NCI-H128 (cell line): ENCODE measurements at regions not wholly inside any gene's neighbourhood (a gene's known extent, or its start where the extent isn't known, plus 50 kb on each side); places are given as distances from the start of the nearest gene placed in this dataset.
"Not testable (repeated sequence)": the region's sequence is repeated elsewhere in the genome, so short reads cannot be mapped to it uniquely, and the experiment has no call there.

Experiments used
- DNase-seq: peaks from one replicate; lab custom pipeline; 2025; ENCODE audit not compliant: unreplicated experiment; lab: John Stamatoyannopoulos, UW

DNA sequence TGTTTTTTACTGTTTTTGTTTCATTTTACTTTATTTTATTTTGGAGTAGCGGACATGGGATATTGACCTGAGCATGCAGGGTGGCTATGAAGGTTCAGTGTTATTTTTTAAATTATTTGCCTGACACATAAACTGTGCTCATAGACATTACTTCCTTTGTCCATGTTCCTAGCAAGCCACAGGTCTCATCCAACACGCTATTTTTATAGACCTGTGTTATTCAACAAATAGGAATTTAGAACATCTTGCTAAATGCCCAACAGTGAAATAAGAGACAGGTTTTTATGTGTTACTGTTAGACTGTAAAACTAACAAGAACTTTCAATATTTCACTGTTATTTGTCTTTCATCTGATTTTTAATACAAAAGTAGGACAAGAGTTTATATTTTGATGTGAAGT is 756.4 kb downstream of the KCNT2 start:
- no peak for DNase-seq

DNA sequence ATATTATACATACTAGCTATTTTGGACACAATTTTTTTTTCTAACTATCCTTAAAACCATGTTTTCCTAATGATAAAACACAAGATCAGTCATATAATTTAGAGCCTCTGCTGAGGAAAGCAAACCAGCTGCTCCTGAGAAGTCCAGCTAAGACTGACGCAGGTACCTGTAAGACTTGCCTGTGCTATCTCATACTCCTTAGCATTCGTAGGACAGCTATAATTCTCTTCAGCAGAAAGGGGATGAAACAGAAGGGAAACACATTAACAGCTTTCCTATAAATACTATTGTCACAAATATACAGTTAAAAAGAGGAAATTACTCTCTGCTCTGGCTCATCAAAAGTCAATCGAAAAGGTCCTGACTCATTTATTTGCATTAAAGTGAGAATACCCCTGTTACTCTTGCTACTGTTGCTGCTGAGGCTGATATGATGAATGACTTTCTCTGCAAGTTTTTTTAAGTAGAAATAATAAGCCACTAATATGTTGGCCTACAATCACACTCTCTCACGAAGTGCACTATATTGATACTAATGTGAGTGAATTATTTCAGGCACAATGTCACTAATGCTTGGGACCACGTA is 757.1 kb downstream of the KCNT2 start:
- no peak for DNase-seq

DNA sequence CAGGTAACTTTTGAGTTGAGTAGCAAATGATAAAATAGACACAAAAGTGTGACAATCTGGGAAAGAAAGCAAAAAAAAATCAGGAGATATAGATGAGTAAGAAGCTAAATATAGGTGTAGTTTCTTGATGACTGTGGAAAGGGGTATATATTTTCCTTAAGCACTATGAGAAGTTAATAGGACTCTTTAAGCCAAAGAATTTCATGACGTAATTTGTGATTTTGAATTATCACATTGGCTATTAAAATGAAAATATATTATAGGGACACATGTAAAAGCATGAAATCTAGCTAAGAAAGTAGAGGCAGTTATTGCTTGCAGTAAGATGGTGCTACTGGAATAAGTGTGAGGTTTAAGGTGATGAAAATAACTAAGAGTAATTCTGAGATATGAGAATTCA is 759.1 kb downstream of the KCNT2 start:
- no peak for DNase-seq

DNA sequence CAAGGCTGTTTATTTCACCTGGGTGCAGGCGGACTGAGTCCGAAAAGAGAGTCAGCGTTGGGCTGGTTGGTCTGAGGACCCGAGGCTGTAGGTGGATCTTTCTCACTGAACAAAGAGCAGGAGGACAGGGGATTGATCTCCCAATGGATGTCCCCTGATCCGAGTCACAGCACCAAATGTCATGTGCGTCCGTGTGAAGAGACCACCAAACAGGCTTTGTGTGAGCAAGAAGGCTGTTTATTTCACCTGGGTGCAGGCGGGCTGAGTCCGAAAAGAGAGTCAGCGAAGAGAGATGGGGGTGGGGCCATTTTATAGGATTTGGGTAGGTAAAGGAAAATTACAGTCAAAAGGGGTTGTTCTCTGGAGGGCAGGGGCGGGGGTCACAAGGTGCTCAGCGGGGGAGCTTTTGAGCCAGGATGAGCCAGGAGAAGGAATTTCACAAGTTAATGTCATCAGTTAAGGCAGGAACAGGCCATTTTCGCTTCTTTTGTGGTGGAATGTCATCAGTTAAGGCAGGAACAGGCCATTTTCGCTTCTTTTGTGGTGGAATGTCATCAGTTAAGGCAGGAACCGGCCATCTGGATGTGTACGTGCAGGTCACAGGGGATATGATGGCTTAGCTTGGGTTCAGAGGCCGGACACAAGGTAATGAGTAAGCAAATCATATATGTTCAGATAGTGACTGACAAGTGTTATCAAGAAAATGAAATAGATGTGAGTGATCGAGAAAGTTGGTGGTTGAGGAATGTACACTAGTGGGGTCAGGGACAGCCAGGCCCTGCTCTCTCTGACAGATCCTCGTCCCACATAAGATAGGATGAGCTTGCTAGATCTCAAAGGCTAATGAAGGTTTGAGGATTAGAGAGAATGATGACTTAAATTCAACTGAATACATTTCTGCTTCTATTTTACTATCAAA is 760.0 kb downstream of the KCNT2 start:
- DNase-seq: not testable (repeated sequence)

DNA sequence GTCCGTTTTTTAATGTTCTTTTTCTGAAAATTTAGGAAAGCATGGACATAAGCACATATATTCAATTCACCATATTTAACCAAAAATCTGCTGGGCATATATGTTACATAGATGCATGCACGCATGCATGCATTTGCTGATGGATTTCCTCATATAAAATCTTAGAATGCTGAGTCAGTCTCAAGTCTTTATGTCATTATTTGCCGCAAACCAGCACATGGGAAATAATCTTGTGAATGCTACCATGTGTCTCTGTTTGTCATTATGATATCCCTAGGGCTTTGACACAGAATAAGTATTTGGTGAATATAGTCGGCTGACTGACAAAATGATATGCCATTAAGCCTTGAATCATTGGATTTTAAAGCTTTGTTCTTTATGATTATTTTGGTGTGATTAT is 776.5 kb downstream of the KCNT2 start:
- DNase-seq: no peak

DNA sequence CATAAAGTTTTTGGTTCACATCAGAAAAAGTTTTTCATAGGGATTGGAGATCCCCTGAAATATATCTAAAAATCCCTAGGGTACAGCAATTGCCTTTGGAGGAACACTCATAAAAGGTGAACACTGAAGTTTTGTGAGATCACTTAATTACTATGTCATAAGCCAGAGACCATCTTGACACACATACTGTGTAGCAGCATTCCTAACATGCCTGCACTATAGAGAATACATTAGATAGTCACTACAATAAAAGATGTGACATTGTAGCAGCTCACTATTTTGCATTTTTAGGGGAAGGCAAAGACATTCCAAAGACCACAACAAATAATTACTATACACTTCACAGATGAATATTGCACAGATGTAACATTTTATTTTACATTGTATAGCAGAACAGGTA is 779.9 kb downstream of the KCNT2 start:
- DNase-seq: no peak

DNA sequence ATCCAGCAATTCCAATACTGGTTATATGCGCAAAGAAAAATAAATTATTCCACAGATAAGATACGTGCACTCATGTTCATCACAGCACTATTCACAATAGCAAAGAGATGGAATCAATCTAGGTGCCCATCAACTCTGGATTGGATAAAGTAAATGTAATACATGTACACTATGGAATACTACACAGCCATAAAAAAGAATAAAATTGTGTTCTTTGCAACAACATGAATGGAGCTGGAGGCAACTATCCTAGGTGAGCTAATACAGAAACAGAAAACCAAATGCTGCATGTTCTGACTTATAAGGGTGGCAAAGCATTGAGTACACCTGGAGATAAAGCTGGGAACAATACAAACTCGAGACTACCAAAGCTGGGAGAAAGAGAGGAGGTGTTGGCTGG is 787.3 kb downstream of the KCNT2 start:
- no peak for DNase-seq

DNA sequence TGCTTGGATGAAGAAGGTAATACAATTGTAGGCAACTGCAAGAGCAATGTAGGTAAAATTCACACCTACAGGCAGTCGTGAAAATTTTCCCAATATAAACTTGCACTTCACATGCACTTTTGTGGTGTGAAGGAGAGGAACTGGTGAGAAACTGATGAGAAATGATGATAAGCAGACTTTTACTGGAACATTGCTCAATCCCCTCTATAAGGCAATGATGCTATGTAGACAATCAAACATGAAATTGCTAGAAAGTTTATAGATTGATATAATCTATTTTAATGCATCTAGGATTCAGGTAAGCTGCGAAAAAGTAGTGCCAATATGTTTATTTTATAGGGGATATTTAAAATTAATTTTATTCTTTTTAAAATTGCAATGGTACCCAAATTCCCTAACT is 802.2 kb downstream of the KCNT2 start:
- DNase-seq: no peak

DNA sequence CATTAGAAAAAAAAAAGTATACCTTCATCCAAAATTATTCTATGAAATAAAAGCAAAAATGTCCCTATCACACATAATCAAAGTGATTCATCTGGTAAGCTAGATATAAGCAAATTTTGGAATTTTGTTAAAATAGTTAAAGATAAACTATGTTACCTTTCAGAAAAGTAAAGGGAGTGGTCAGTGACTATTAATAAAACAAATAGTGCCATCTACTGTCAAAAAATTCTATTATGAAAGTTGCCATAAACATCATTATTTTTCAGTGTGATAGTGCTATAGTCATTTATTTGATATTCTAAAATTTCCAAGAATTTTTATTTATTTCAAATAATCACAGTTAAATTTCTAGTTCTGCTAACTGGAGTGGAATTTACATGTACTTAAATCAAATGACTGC is 803.7 kb downstream of the KCNT2 start:
- DNase-seq: no peak

DNA sequence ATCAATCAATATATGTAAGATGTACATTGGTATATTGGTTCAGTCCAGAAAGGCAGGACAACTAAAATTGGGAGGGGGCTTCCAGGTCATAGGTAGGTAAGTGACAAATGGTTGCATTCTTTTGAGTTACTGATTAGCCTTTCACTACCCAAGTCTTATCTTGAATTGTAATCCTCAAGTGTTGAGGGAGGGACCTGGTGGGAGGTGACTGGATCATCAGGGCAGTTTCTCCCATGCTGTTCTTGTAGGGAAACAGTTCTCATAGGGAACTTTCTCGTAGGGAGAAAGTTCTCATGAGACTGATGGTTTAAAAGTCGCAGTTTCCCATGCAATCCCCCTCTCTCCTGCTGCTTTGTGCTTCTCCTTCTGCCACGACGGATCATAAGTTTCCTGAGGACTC is 809.2 kb downstream of the KCNT2 start:
- DNase-seq: no peak

DNA sequence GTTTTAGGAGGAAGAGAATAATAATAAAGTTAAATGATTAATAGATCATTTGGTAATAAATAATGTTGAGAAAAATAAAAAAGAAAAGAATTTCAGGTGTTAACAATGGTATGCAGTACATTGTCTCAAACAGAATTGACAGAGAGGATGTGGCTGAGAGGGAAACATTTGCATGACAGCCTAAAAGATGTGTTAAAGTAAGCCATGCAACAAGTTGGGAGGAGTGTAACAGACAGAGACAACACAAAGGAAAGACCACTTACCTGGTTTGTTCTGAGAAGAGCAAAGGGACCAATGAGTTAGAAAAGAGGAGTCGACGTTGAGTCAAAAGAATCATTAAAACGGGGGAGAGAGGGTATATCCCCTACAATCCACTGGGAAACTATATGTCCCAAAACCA is 814.0 kb downstream of the KCNT2 start:
- no peak for DNase-seq

DNA sequence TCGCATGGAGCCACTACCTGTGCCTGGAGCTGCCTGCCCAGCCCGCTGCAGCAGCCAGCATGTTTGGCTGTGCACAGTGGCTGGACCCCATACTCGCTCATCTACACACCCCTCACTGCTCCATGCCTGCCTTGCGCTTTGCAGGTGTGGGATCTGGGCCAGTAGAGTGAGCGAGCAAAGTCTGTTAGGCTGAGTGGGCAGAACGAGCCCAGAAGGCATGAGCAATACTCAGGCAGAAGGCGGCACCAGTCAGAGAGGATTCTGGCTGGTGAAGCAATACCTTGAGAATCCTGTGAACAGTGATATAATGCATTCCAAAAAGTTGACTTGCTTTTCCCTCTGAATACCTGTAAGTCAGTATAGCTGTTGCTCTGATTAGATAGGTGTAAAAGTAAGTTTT is 816.4 kb downstream of the KCNT2 start:
- no peak for DNase-seq

DNA sequence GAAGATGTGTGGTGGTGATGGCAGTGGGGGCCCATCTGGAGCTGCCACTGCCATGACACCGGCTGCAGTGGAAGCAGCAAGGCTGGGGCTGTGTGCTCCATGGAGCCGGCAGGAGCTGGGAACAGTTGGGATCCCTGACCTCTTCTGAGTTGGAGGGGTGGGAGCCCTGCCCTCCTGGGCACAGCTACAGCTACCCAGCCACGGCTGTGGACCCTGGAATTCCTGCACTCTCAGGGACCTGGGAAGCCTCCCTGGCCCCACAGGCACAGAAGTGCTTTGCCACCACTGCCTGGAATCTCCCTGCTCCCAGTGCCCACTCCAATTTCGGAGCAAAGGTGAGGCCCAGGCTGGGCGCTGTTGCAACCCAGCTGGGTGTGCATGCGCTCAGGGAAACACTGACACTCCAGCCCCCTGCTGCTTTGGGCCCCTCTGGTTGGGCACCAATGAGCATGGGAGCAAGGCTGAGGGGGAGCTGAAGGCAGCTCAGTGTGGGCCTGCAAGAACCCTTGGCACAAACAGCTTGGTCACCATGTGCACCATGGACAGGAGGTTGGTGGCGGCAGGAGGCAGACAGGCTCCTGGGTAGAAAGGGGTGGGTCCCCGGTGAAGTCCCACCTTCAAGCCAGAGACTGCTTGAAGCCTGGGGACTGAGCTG is 817.6 kb downstream of the KCNT2 start:
- DNase-seq: no peak

DNA sequence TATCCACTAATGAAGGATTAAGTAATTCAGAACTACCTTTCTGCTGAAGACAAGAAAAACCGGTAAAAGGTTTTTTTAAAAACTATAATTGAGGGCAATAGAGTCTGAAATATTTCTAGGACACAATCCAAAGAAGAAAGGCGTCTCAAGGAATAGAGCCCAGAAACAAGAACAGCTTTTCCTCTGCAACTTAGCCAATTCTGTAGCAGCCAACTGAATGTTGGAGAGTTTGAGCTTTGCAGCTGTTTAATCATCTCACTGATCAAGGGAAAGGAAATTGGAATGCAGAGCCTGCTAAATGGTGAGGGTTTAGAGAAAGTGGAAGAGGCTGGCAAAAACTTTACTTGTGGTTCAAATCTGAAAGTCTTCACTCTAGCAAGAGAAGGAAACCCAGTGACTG is 818.9 kb downstream of the KCNT2 start:
- DNase-seq: no peak

DNA sequence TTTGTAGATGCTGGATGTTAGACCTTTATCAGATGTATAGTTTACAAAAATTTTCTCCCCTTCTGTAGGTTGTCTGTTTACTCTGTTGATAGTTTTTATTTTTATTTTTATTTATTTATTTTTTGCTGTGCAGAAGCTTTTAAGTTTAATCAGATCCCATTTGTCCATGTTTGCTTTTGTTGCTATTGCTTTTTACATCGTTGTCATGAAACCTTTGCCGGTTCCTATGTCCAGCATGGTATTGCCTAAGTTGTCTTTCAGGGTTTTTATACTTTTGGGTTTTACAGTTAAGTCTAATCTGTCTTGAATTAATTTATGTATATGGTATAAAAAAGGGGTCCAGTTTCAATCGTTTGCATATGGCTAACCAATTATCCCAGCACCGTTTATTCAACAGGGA is 819.5 kb downstream of the KCNT2 start:
- DNase-seq: no peak

DNA sequence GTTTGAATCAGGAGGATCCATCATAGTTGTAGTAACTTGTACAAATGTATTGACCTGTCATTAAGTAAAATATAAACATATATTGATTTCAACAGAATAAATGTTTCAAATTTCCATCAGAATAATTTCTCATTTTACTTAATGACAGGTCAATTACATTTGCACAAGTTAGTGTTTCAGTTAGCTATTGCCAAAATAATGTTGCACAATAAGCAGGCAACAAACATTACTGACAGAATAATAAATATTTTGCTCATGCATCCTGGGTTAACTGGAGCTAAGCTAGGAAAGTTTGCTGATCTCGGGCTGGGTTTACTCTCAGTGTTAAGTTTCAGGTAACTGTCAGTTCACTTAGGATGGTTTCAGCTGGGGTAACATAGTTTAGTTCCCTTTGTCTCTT is 822.4 kb downstream of the KCNT2 start:
- no peak for DNase-seq

DNA sequence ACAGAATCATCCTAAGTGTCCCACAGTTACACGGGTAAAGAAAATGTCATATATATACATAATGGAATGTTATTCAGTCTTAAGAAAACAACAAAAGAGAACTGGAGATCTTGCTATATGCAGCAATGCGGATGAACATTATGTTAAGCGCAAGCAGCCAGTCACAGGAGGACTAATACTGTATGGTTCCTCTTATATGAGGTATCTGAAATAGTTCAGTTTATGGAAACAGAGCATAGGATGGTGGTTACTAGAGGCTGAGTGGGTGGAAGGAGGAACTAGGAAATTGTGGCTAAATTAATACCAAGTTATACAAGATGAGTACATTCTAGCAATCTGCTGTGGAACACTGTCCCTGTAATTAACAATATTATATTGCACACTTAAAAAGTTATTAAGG is 834.3 kb downstream of the KCNT2 start:
- no peak for DNase-seq

DNA sequence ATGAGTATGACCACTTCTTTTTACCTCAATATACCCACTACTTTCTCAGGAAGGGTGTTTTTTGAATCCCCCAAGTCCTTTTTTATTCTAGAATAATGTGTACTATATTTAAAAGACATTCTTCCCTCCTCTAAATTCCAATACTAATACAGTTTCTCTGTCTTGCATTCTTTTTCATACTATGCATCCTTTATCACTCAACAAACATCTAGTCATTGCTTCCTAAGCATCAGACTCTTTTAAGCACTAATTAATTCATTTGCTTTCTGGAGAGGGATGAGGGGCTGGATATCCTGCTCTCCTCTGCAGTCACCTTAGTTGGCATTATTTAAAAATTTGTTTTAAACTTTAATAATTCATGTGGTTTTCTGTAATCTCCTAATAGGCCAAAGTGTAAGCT is 838.8 kb downstream of the KCNT2 start:
- no peak for DNase-seq

DNA sequence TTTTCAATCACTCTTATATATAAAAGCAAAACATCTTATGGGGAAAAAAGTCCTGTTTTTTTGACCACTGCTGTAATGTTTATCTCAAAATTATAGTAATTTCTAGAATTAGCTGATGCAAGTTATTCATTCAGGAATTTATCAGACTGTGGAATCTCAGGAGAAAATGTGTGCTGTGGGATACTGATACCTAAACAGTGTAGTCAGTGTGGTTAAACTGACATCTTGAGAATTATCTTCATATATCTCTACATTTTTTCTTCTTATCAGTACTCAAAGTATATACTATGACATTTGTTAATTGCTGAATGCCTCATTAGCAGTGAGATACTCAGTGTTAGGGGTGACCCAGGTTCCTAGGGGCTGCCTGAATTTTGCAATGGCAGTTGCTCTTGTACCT is 839.3 kb downstream of the KCNT2 start:
- DNase-seq: no peak

DNA sequence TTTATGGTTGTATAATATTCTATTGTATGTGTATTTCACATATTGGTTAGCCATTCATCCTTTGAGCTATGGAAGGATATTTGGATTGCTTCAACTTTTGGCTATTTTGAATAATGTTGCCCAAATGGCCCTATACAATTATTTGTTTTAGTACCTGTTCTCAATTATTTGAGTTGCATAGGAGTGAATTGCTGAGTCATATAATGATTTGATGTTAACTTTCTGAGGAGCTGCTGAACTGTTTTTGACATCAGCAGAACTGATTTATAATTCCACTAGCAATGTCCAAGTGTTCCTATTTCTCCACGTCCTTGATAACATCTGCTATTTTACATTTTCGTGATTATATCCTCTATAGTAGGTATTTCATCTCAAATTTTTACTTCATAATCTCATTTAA is 839.9 kb downstream of the KCNT2 start:
- no peak for DNase-seq

DNA sequence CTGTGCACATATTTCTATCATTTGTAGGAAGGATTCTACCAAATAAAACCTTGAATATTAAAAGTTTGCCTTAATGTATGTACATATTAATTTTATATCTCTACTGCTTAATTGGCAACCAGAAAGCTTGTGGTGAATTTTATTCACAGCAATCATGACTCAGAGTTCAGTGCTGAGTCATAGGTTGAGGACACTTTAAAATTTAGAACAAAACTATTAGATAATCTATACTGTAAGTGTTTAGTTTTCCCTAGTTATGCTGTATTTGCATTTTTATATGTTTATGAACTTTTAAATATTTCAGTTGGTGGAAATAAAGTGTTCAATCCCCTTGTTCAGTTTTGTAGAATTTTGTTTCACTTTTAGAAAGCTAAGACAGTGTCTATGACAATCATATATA is 841.5 kb downstream of the KCNT2 start:
- no peak for DNase-seq

DNA sequence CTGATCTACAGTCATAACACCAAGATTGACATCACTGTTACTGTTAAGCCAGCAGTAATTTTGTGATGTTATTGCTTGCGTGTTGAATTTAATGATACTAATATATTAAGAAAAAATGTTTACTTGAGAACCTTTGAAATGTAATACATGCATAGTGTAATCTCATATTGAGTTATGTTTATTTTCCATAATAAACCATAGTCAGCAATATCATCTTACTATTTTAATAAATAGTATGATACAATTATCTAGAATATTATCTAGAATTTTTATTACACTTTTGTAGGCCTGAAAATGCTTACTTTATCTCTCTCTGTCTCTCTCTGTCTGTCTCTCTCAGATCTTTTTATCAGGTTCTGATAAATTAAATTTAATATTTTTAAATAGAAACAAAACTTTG is 843.1 kb downstream of the KCNT2 start:
- no peak for DNase-seq
